IPS DF 6.9 (cell line): ENCODE measurements at regions not wholly inside any gene's neighbourhood (a gene's known extent, or its start where the extent isn't known, plus 50 kb on each side); places are given as distances from the start of the nearest gene placed in this dataset.

ENCODE experiments used
- DNase-seq: peaks from one replicate; pipeline ENCODE4 v3.0.0-alpha.2; 2013; ENCODE audit warnings: low read depth, low spot score
- H3K27ac ChIP-seq: one replicate; pipeline ENCODE4 v1.5.1; 2013; ENCODE audit warnings: low read length, control low read depth
- H3K27me3 ChIP-seq: 2 replicates; pipeline ENCODE4 v1.6.1; 2013; ENCODE audit warnings: mild to moderate bottlenecking, low read length; ENCODE audit not compliant: control insufficient read depth, insufficient read depth
- H3K36me3 ChIP-seq: 2 replicates; pipeline ENCODE4 v1.6.1; 2013; ENCODE audit warnings: low read length; ENCODE audit not compliant: control insufficient read depth, insufficient read depth
- H3K4me1 ChIP-seq: 2 replicates; pipeline ENCODE4 v1.6.1; 2013; ENCODE audit warnings: low read length; ENCODE audit not compliant: control insufficient read depth, insufficient read depth
- H3K4me3 ChIP-seq: 2 replicates; pipeline ENCODE4 v1.5.1; 2013; ENCODE audit warnings: mild to moderate bottlenecking, low read length
- H3K9me3 ChIP-seq: 2 replicates; pipeline ENCODE4 v1.6.1; 2013; ENCODE audit warnings: low read length, inconsistent platforms; ENCODE audit not compliant: control insufficient read depth, insufficient read depth
- WGBS: extraction: QIAGEN DNeasy Blood & Tissue Kit; methylation state at CpG from one replicate; pipeline ENCODE4 v1.1.7; 2013; ENCODE audit warnings: mixed read lengths, missing lambda C conversion rate; ENCODE audit not compliant: insufficient read length, insufficient coverage; 5-methylcytosine and 5-hydroxymethylcytosine counted together

DNA sequence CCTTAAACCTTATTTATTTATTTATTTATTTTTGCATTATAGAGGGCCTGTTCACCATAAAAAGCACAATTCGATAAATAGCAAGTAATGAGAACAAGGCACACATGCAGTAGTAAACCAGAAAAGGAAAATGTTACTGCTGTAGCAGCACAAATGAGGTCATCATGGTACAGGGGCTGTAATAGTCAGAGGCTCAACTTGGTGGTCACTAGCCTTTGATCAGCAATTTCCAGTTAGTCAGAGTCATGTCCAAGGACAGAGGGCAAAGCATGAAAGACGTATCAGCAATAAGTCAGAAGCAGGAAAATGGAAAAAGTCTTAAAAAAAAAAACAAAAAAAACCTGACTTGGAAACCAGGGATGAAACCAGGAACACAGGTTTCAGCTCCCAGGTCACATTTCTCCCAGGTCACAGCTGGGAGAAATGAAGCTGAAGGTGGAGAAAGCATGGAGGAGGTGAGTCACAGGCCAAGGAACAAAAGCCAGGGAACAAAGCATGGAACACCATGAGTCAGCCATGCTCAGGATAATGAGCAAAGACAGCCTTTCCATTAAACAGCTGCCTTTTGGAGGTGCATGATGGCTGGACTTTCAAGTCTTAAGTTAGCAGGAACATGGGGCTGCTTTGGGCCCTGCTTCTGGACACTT is 556.3 kb downstream of the LTN1 start:
- H3K27me3 ChIP-seq = no peaks in the 10 kb centered on the region; the same call in 1 of the 2 replicates
- DNase-seq = no peak
- H3K9me3 ChIP-seq = no peaks in the 10 kb centered on the region
- no CpG with 5 or more reads among the region's 2 CpGs for WGBS
- no peak overlapping the region for H3K4me3 ChIP-seq
- no peaks in the 10 kb centered on the region for H3K36me3 ChIP-seq
- no peaks in the 10 kb centered on the region for H3K4me1 ChIP-seq
- H3K27ac ChIP-seq = no peak overlapping the region

DNA sequence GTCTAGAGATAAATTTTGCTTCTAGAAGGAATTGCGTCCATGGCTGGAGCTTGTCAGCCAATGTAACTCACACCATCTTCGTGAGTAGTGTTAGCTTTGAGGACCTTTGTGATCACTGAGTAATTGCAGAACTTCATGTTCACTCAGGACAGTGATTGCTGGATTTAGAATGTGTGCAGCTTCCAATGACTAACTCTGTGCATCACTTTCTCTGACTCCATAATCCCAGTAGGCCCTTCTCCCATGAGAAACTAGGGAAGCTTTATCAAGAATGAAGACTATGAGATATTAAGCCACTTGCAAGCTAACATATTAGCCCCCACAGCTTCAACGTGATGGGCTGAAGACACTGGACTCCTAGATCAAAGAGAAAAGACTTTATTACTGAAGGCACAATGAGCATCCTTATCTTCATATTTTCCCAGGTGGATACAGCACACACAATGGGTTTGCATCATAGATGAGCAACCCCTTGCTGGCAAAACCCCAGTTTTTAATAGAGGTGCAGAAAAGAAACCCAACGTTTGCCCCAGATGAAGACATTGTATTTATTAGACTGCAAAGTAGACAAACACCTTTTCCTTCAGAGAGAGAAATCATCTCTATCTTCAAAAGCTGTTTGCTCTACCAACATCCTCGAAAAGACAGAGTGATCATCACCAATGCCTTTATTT is 561.0 kb downstream of the LTN1 start:
- Histone ChIP-seq H3K4me3 (no peak overlapping the region), H3K36me3 (no peaks in the 10 kb centered on the region), H3K27ac (no peak overlapping the region), H3K9me3 (no peaks in the 10 kb centered on the region), H3K27me3 (no peaks in the 10 kb centered on the region; the same call in 1 of the 2 replicates), H3K4me1 (no peaks in the 10 kb centered on the region)
- no peak for DNase-seq
- WGBS = no CpG with 5 or more reads among the region's 5 CpGs

DNA sequence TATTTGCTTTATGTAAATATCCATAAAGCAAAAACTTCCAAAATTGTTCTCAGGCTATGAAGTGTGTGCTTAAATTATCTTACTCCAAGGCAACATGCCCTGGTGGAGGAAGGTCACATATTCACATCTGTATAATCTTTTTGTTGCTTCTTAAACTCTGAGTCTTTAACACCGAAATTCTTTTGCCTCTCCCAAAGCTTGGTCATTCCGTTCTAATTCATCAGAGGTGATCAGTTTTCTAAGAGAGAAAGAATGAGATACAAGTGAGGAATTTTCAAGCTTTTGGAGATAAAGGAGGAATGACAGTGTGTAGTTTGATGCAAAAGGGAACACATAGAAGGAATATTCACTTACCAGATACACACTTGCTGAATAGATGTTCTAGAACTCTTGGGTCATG is 561.7 kb downstream of the LTN1 start:
- Histone ChIP-seq H3K4me1 (no peaks in the 10 kb centered on the region), H3K27ac (no peak overlapping the region), H3K4me3 (no peak overlapping the region), H3K36me3 (no peaks in the 10 kb centered on the region), H3K27me3 (no peaks in the 10 kb centered on the region; the same call in 1 of the 2 replicates), H3K9me3 (no peaks in the 10 kb centered on the region)
- no peak for DNase-seq
- no CpG with 5 or more reads among the region's 2 CpGs for WGBS

DNA sequence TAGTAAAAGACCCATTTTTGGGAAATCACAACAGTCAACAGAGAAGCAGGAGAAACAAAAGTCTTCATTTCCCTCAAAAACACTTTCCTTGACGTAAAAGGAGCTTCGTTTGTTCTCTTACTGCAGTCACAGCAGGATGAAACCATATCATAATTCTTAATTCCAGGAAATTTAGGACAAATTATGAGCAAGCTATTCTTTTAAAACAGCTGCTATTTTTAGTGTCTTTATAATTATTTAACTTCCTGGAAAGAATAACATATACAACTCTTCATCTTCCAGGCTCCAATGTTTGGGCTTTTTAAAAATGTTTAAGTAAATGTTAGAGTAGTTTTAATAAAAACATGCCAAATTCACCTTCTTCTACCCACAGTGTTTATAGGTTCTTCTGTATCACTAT is 563.5 kb downstream of the LTN1 start:
- DNase-seq = no peak
- WGBS = no CpG with 5 or more reads among the region's 2 CpGs
- Histone ChIP-seq H3K36me3 (no peaks in the 10 kb centered on the region), H3K27ac (no peak overlapping the region), H3K4me1 (no peaks in the 10 kb centered on the region), H3K27me3 (no peaks in the 10 kb centered on the region; the same call in 1 of the 2 replicates), H3K9me3 (no peaks in the 10 kb centered on the region), H3K4me3 (no peak overlapping the region)

DNA sequence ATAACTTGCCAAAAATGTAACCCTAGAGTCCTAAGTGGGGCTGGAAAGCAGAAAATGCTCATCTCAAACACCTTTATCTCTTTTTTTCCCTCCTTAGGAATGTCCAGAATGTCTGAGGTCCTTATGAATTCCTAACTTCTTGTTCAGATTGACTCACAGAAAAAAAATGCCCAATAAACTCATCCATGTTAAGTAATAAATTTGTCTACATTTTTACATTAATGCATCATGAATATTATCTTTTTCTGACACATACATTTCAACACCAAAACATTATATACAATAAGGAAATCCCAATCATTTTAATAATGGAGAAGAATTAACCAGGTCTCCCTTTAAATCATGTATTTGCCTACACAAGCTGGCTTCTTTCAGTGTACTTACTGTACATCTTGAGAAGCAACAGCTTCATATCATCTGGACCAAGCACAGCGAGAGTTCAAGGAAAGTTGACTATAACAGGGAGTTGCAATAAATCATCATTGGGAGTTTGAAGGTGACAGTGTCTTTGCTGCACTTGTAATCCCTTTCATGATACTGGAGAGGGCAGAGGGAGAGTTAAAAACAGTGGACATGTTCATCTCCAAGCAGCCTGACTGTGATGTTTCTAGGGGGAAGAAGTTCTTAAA is 565.2 kb downstream of the LTN1 start:
- Histone ChIP-seq H3K27me3 (no peaks in the 10 kb centered on the region; the same call in 1 of the 2 replicates), H3K4me3 (no peak overlapping the region), H3K4me1 (no peaks in the 10 kb centered on the region), H3K36me3 (no peaks in the 10 kb centered on the region), H3K27ac (no peak overlapping the region), H3K9me3 (no peaks in the 10 kb centered on the region)
- no peak for DNase-seq
- WGBS = no CpG with 5 or more reads among the region's 1 CpG

DNA sequence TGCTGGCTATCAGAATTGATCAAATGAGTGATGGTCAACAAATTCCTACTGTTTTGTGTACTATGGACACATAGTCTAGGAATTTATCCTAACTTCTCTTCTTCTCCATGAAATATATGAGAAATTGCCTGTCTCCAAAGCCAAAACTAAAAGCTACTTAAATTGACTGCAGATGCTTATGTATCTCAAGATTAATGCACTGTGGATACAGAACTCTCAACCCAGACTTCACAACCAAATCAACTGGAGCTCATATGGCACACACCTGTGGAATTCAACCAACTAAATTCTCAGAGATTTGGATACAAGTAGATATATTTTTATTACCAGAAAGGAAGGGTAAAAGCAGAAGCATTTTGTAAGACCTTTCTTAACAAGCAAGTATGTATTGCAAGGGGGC is 566.1 kb downstream of the LTN1 start:
- no peak overlapping the region for H3K4me3 ChIP-seq
- no peaks in the 10 kb centered on the region for H3K4me1 ChIP-seq
- no peaks in the 10 kb centered on the region for H3K36me3 ChIP-seq
- no peaks in the 10 kb centered on the region for H3K27me3 ChIP-seq
- DNase-seq = no peak
- no peaks in the 10 kb centered on the region for H3K9me3 ChIP-seq
- no peak overlapping the region for H3K27ac ChIP-seq

DNA sequence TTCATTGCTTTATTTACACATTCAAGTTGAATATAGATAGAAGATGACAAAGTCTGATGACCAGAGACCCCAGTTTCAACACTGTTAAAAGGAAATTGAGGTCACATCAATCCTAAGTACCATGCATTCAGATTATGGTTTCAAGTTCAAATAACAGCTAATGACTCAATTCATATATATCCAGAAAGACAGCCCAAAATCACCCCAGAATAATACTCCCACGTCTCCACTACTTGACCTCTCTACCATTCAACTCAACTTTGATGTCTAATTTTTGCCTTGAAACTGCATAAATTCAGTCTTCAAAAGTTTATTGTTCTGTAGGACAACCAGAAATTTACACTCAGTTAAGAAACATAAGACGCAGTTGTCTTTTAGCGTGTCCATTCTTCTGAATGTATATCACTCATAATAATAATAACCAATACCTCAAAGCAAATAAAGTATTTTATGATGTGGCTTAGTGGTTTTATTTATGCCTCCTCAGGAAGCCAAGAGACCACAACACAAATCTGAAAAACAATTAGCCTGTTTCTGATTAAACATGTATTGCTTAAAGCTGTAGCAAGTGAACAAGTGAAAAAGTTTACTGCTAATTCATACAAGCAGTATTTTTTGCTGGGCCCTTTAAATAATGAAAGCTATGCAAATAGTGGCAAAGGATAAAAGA is 569.0 kb downstream of the LTN1 start:
- Histone ChIP-seq H3K9me3 (no peaks in the 10 kb centered on the region), H3K4me1 (no peaks in the 10 kb centered on the region), H3K36me3 (no peaks in the 10 kb centered on the region), H3K27me3 (no peaks in the 10 kb centered on the region), H3K27ac (no peak overlapping the region), H3K4me3 (no peak overlapping the region)
- DNase-seq = no peak
- no CpG with 5 or more reads among the region's 3 CpGs for WGBS

DNA sequence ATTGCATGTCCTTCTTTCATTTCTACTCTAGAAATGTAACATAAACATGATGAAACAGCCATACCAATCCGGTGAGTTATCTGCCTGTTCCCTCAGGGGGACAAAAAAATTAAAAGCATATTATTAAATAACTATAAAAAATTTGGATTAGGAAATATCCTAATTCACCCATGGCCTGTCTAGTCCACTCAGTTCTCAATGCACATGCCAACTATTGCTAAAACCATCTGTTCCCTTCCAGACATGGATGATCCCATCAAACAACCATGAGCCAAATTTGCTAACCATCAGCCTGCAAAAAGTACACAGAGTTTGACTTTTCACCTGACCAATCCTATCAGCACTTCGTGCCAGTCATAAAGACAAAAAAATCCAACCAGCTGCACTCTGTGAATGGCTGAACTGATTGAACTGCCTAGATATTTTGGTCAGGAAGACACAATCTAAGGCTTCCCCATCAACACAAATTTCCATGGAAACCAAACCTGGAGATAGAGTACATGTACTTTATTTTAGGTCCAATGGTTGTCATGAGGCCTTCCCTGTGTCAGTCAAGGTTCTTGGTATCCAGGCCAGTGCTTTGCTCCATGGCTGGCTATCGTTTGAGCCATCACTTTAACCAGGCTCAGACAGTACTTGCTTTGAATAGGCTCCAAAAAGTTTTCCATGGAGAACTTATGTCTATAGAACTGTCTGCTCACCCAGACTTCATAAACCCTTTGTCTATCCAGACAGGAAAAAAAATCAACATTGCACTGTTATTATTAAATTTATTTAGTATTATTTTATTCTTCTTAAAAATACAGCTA is 570.8 kb downstream of the LTN1 start:
- H3K27me3 ChIP-seq = no peaks in the 10 kb centered on the region
- no peak overlapping the region for H3K27ac ChIP-seq
- H3K9me3 ChIP-seq = no peaks in the 10 kb centered on the region
- no peaks in the 10 kb centered on the region for H3K36me3 ChIP-seq
- WGBS = no CpG with 5 or more reads among the region's 3 CpGs
- H3K4me3 ChIP-seq = no peak overlapping the region
- H3K4me1 ChIP-seq = no peaks in the 10 kb centered on the region
- no peak for DNase-seq

DNA sequence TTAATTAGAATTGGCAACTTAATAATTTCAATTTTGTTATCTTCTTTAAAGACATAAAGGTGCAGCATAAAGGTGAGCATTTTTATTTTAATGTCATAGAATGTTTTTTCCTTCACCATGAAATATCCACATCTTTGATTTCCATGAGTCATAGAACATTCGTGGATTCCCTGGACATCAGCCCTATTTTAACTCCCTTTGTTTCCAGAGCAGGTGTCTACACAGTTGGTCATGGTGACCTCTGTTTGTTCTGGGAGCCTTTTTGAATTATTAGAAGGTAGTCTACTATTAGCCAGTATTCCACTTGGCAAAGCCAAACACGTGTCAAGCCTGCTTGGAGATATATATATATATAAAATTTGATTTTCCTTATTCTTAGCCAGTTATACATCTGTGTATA is 572.9 kb downstream of the LTN1 start:
- Histone ChIP-seq H3K4me3 (no peak overlapping the region), H3K9me3 (no peaks in the 10 kb centered on the region), H3K4me1 (no peaks in the 10 kb centered on the region), H3K27me3 (no peaks in the 10 kb centered on the region), H3K27ac (no peak overlapping the region), H3K36me3 (no peaks in the 10 kb centered on the region)
- no peak for DNase-seq
- no CpG with 5 or more reads among the region's 2 CpGs for WGBS
